Stimulated activated memory B cell treated with anti-CD40 and anti-IgM and Interleukin-4, amounts not matched to agents 10 μg/mL and 1 μg/mL and 100 μg/mL, for 72 hours (primary cell): ENCODE measurements at regions not wholly inside any gene's neighbourhood (a gene's known extent, or its start where the extent isn't known, plus 50 kb on each side); places are given as distances from the start of the nearest gene placed in this dataset.
A peak's percentile ranks its signal among the peaks of the same experiment; 100 is the strongest.

Source experiments
- ATAC-seq: fragments of 150-1000 bp; cut with Tn5 transposase; 2 replicates; pipeline ENCODE4 v1.10.0; 2021
- H3K27ac Mint-ChIP-seq: one replicate; pipeline ENCODE4 v1.8.0; 2022; ENCODE audit warnings: mild to moderate bottlenecking, mixed read lengths
- H3K27me3 Mint-ChIP-seq: one replicate; pipeline ENCODE4 v1.8.0; 2022; ENCODE audit warnings: mixed read lengths
- H3K36me3 Mint-ChIP-seq: one replicate; pipeline ENCODE4 v1.8.0; 2022; ENCODE audit warnings: mixed read lengths
- H3K4me1 Mint-ChIP-seq: one replicate; pipeline ENCODE4 v1.8.0; 2022; ENCODE audit warnings: mixed read lengths
- H3K4me3 Mint-ChIP-seq: one replicate; pipeline ENCODE4 v1.8.0; 2022; ENCODE audit warnings: mild to moderate bottlenecking, moderate library complexity, mixed read lengths
- H3K9me3 Mint-ChIP-seq: one replicate; pipeline ENCODE4 v1.8.0; 2022; ENCODE audit warnings: mixed read lengths

DNA sequence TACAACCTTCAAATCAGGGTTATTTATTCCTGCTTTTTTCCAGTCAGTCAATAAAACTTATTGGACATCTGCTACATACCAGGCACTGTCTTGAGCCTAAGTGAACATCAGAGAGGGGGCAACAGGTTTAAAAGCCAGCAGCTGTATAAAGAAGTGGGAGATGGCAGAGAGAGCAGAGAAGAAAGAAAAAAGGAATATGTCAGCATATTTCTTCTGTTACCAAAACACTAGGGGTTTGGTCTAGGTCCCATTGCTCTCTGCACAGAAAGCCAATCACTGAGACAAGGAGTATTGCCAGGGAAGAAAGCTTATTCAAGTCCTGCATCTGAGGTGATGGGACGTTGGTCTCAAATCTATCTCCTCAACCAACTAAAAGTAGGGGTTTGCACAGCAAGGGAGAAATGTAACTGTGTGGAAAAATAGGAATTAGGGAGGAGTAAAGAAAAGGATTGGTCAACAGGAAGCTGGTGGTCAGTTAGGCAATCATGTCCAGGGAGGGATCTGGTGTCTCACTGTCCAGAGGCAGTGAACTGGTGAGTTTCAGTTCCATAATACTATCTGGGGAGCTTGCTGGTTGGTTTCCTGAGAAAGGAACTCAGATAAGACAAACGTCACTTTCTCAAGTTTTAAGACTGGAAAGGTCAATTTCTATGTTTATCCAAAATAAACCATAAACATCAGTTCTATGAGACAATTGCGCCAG, 107.5 kb downstream of the PHLDA1 start:
- Mint-ChIP-seq H3K4me3 (no peak overlapping the region), H3K27ac (no peak overlapping the region), H3K36me3 (no peaks in the 10 kb centered on the region), H3K4me1 (no peaks in the 10 kb centered on the region), H3K9me3 (peaks cover 23% of the 10 kb centered on the region), H3K27me3 (peaks cover 9% of the 10 kb centered on the region)
- ATAC-seq, result no peak

- Mint-ChIP-seq H3K4me3 (no peak overlapping the region), H3K27ac (no peak overlapping the region), H3K4me1 (no peaks in the 10 kb centered on the region), H3K27me3 (no peaks in the 10 kb centered on the region), H3K9me3 (peaks cover 23% of the 10 kb centered on the region), H3K36me3 (no peaks in the 10 kb centered on the region)
- no peak for ATAC-seq
These were observed 108.5 kb downstream of the PHLDA1 start for GRCh38 chr12:75922944-75923642.

GRCh38 chr12:75921622-75922289, 109.8 kb downstream of the PHLDA1 start:
- H3K4me1 Mint-ChIP-seq, result peaks cover 7% of the 10 kb centered on the region
- H3K9me3 Mint-ChIP-seq, result peaks cover 20% of the 10 kb centered on the region
- no peak overlapping the region for H3K4me3 Mint-ChIP-seq
- ATAC-seq, result no peak
- H3K27me3 Mint-ChIP-seq, result no peaks in the 10 kb centered on the region
- no peaks in the 10 kb centered on the region for H3K36me3 Mint-ChIP-seq
- H3K27ac Mint-ChIP-seq, result no peak overlapping the region

DNA sequence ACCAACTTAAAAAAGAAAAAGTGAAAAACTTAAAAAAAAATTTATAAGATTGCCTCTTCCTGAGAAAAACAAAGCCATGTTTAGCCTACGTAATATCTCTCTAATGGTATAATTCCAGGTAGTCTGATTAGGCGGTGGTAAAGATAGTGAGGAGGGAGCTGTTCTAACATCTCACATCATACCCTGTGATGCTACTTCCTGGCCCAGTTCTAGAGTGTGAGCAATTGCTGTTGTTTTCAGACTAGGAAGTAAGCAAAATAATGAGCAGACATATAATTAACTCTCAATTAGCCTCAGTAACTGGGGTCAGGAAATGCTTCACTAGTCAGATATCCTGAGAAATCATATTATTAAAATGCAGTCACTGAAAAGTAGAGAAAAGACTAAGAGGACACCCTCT, 113.9 kb downstream of the PHLDA1 start:
- Mint-ChIP-seq H3K9me3 (peaks cover 2% of the 10 kb centered on the region), H3K27ac (no peak overlapping the region), H3K27me3 (no peaks in the 10 kb centered on the region), H3K4me1 (peaks cover 10% of the 10 kb centered on the region), H3K36me3 (no peaks in the 10 kb centered on the region), H3K4me3 (no peak overlapping the region)
- no peak for ATAC-seq

- Mint-ChIP-seq H3K4me1 (peaks cover 10% of the 10 kb centered on the region), H3K4me3 (no peak overlapping the region), H3K27me3 (no peaks in the 10 kb centered on the region), H3K9me3 (no peaks in the 10 kb centered on the region), H3K27ac (no peak overlapping the region), H3K36me3 (no peaks in the 10 kb centered on the region)
- ATAC-seq, result peak; percentile 76
These were observed 114.5 kb downstream of the PHLDA1 start for GRCh38 chr12:75917083-75917482.

- Mint-ChIP-seq H3K27ac (no peak overlapping the region), H3K9me3 (no peaks in the 10 kb centered on the region), H3K4me3 (no peak overlapping the region), H3K4me1 (peaks cover 10% of the 10 kb centered on the region), H3K27me3 (no peaks in the 10 kb centered on the region), H3K36me3 (no peaks in the 10 kb centered on the region)
- peak; percentile 38 for ATAC-seq
These were observed 117.8 kb downstream of the PHLDA1 start for GRCh38 chr12:75913502-75914351.

DNA sequence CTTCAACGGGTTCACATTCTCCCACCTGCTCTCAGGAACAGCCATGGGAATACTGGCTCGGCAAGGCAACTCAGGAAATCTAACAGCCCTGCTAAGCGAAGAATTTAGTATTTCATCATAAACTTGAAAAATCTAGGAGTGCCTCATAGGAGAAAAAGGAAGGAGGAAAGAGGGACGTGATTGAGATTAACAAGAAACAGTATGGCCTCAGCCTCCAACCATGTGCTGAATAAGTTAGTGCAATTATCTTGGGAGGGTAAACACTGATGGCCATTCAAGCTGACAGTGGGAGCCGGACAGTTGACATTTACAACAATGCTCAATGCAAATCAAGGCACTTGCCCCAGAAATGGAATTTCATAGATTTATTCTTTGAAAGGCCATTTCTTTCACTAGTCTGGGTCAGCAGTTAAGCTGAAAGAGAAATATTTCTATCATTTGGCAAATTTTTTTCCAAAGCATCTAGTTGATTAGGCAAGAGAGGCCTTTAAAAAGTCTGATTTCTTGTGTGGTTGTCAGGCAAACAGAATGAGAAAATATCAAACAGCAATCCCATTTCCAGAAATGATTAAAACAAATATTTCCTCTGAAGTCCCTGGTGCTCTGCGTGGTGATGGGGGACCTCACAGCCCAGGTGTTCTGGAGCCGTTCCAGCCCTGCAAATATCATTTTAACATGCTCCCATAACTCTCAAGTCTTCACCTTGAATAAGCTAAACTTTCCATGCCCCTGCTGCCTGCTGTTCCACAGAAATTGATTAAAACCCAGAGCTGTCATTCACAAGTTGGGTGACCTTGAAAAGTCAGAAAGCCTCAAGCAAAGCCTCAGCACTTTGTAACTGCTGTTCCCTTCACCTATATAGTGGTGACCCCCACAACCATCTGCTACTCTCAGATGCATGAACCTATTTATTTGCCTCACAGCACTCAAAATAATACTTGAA, 121.6 kb downstream of the PHLDA1 start:
- Mint-ChIP-seq H3K4me1 (no peaks in the 10 kb centered on the region), H3K36me3 (no peaks in the 10 kb centered on the region), H3K27me3 (no peaks in the 10 kb centered on the region), H3K4me3 (no peak overlapping the region), H3K27ac (no peak overlapping the region), H3K9me3 (no peaks in the 10 kb centered on the region)
- ATAC-seq, result no peak

GRCh38 chr12:75908961-75909605, 122.5 kb downstream of the PHLDA1 start:
- H3K27me3 Mint-ChIP-seq, result no peaks in the 10 kb centered on the region
- no peak overlapping the region for H3K27ac Mint-ChIP-seq
- no peaks in the 10 kb centered on the region for H3K4me1 Mint-ChIP-seq
- no peak overlapping the region for H3K4me3 Mint-ChIP-seq
- H3K36me3 Mint-ChIP-seq, result no peaks in the 10 kb centered on the region
- H3K9me3 Mint-ChIP-seq, result no peaks in the 10 kb centered on the region
- ATAC-seq, result no peak

DNA sequence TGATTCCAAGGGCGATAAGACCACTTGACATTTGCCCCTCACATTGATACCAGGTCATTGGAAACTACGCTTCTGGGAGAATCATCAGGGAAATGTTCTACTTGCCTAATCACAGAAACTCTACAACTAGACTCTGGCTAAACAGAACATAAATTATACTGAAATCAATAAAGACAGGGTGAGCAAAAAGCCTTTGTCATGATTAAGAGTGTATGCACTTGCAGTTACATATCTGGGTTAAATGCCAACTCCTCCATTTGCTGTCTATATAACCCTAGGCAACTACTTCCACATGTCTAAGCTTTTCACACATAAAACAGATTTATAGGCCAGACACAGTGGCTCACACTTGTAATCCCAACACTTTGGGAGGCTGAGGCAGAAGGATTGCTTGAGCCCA, 125.7 kb downstream of the PHLDA1 start:
- H3K9me3 Mint-ChIP-seq, result no peaks in the 10 kb centered on the region
- no peak overlapping the region for H3K4me3 Mint-ChIP-seq
- H3K27ac Mint-ChIP-seq, result no peak overlapping the region
- H3K36me3 Mint-ChIP-seq, result no peaks in the 10 kb centered on the region
- no peak for ATAC-seq
- no peaks in the 10 kb centered on the region for H3K27me3 Mint-ChIP-seq
- H3K4me1 Mint-ChIP-seq, result no peaks in the 10 kb centered on the region

DNA sequence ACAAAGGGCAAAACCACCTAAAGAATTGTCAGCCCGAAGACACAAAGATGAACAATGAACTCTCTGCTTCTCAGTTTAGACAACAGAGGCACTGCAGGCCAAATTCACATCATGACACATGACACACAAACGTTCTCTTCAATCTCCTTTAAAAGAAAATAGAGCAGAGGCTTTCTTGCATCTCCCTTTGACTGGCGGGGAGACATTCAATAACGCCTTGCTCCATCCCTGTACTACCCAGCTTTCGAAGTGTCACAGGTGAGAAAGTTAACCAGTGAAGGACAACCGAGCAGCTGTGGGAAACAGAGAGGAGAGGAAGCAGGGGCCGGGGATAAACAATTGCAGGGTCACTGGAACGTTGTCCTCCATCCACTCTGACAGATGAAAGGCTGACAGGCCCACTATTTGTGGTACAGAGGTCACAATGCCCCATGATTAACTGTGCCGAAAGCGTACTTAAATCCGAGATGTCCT, 130.8 kb downstream of the PHLDA1 start:
- ATAC-seq, result no peak
- H3K27me3 Mint-ChIP-seq, result peaks cover 24% of the 10 kb centered on the region
- no peaks in the 10 kb centered on the region for H3K9me3 Mint-ChIP-seq
- no peaks in the 10 kb centered on the region for H3K4me1 Mint-ChIP-seq
- no peak overlapping the region for H3K4me3 Mint-ChIP-seq
- no peak overlapping the region for H3K27ac Mint-ChIP-seq
- no peaks in the 10 kb centered on the region for H3K36me3 Mint-ChIP-seq

DNA sequence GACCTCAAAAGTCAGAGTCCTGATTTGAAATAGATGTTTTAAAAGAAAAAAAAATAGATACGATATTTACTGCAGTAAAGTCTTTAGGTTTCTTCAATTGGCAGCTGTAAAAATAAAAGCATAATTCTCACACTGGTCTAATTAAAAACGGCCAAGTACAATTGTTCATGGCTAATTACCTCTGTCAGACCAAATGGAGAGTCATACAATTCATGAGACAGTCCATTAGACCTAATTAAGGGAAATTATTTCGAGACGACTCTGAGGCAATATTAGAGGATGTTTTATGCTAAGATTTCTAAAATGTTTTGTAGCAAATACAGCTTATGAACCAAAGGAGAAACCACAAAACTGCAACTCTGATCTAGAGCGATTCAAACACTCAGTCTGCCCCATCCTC, 131.3 kb downstream of the PHLDA1 start:
- no peak overlapping the region for H3K27ac Mint-ChIP-seq
- H3K4me1 Mint-ChIP-seq, result no peaks in the 10 kb centered on the region
- no peaks in the 10 kb centered on the region for H3K9me3 Mint-ChIP-seq
- peaks cover 26% of the 10 kb centered on the region for H3K27me3 Mint-ChIP-seq
- H3K36me3 Mint-ChIP-seq, result no peaks in the 10 kb centered on the region
- no peak overlapping the region for H3K4me3 Mint-ChIP-seq
- no peak for ATAC-seq

- no peak for ATAC-seq
- Mint-ChIP-seq H3K27ac (no peak overlapping the region), H3K27me3 (peaks cover 26% of the 10 kb centered on the region), H3K4me1 (no peaks in the 10 kb centered on the region), H3K9me3 (no peaks in the 10 kb centered on the region), H3K4me3 (no peak overlapping the region), H3K36me3 (no peaks in the 10 kb centered on the region)
These were observed 136.4 kb downstream of the PHLDA1 start for GRCh38 chr12:75894965-75895754.

- no peaks in the 10 kb centered on the region for H3K36me3 Mint-ChIP-seq
- H3K4me1 Mint-ChIP-seq, result no peaks in the 10 kb centered on the region
- H3K27ac Mint-ChIP-seq, result no peak overlapping the region
- H3K4me3 Mint-ChIP-seq, result no peak overlapping the region
- H3K9me3 Mint-ChIP-seq, result no peaks in the 10 kb centered on the region
- no peak for ATAC-seq
- H3K27me3 Mint-ChIP-seq, result peaks cover 26% of the 10 kb centered on the region
These were observed 137.8 kb downstream of the PHLDA1 start for GRCh38 chr12:75893765-75894164.
